GM20000 (cell line): ENCODE measurements at regions not wholly inside any gene's neighbourhood (a gene's known extent, or its start where the extent isn't known, plus 50 kb on each side); places are given as distances from the start of the nearest gene placed in this dataset.
"Not testable (repeated sequence)": the region's sequence is repeated elsewhere in the genome, so short reads cannot be mapped to it uniquely, and the experiment has no call there.

Experiments
- DNase-seq: peaks from one replicate; pipeline ENCODE4 v3.0.0; 2012; ENCODE audit warnings: low spot score
- CTCF ChIP-seq: IDR thresholded peaks from 2 replicates; pipeline ENCODE4 v1.5.1; 2012; ENCODE audit warnings: mild to moderate bottlenecking, control low read depth; ENCODE audit errors: extremely low read depth, missing control alignments

DNA sequence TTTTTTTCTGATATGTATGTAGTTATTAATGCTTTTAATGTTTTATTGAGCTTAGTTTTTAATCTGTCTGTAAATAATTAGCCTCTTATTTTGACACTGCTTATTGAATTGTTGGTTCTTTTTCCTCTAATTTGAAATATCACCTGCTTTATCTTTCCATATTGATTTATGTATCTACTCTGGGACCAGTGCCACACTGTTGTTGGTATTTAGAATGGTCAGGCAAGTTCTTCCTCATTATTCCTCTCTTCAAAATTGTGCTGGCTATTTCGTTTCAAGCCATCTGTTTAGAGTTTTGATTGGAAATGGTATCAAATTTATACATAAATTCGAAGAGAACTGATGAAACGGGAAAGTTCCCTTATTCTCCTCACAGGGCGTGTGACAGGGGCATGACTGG lies 96.8 kb upstream of the APP start:
- no peak for DNase-seq
- no peak for TF ChIP-seq CTCF

DNA sequence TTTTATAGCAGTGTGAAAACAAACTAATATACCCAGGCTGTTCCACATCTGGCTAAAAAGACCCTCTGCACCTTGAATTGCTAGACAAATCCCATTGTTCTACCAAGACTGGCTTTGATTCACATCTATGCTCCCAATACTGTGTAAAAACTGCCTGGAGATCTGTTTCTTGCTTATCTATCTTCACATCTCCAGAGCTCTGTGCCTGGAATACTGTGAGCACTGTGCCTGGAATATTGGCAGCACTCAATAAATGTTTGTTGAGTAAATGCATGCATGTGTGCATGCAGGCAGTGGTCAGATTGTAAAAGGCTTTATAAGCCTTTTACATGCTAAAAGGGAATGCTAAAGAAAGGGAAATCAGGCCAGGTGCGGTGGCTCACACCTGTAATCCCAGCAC lies 75.5 kb upstream of the APP start:
- no peak for TF ChIP-seq CTCF
- no peak for DNase-seq

GRCh38 chr21:26245428-26245827 lies 74.9 kb upstream of the APP start:
- DNase-seq, result no peak
- TF ChIP-seq CTCF, result no peak

DNA sequence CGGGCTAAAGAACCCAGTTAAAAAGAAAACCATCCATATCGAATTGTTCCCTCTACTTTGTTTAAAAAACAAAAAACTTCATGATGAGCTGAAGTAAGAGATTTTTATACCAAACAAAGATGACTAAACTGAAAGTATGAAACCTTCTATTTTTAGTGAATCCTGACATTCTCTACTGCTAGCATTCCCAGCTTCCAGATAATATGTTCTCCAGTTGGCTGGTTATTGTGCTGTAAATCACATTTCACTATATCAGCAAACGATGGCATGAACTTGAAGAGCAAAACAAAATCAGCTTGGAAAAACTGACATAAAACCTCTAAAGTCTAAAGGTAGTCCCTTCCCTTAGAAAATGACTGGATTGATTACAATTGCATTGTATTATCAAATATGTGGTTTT lies 68.1 kb upstream of the APP start:
- DNase-seq, result no peak
- TF ChIP-seq CTCF, result no peak

GRCh38 chr21:26236281-26236680 lies 65.7 kb upstream of the APP start:
- no peak for DNase-seq
- no peak for TF ChIP-seq CTCF

DNA sequence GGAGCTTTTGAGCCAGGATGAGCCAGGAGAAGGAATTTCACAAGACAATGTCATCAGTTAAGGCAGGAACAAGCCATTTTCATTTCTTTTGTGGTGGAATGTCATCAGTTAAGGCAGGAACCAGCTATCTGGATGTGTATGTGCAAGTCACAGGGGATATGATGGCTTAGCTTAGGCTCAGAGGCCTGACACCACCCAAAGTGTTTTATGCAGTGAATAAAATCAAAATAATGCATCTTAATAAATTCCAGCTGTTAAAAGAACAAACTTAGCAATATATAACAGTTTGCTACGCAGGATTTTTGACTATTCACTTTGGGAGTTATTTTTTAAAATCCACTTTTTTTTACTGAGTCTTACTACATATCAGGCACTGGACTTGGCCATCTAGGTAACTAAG lies 62.7 kb upstream of the APP start:
- DNase-seq, result not testable (repeated sequence)

- DNase-seq, result not testable (repeated sequence)
Observed at GRCh38 chr21:26232491-26232890, 61.9 kb upstream of the APP start.

- no peak for TF ChIP-seq CTCF
- no peak for DNase-seq
Observed at GRCh38 chr21:26227130-26227529, 56.6 kb upstream of the APP start.

DNA sequence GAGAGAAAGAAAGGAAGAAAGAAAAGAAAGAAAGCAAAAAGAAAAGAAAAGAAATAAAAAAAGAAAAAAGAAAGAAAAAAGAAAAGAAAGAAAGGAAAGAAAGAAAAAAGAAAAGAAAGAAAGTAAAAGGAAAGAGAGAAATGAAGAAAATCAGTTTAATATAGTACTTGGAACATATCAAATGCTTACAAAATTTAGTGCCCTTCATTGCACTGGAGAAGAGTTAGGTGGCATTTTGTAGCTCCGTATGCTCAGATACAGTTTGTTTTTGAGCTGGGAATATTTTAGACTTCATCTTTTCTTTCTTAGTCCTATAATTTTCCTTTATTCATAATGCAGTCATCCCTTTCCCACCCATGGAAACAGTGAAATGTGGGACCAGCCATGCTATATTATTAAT lies 56.2 kb upstream of the APP start:
- DNase-seq, result no peak
- no peak for TF ChIP-seq CTCF
